GM18873 (cell line): ENCODE measurements at regions not wholly inside any gene's neighbourhood (a gene's known extent, or its start where the extent isn't known, plus 50 kb on each side); places are given as distances from the start of the nearest gene placed in this dataset.

Experiments
- ATAC-seq: cut with Tn5 transposase; IDR thresholded peaks from one replicate; pipeline ENCODE4 v1.9.1; 2021; ENCODE audit warnings: mild to moderate bottlenecking, moderate library complexity, moderate number of reproducible peaks; ENCODE audit not compliant: unreplicated experiment, low FRiP score

GRCh38 chr2:71880846-71881610, 266.6 kb downstream of the CYP26B1 start:
- ATAC-seq, result no peak

GRCh38 chr2:71880287-71880686, 267.4 kb downstream of the CYP26B1 start:
- no peak for ATAC-seq

GRCh38 chr2:71879509-71880184, 268.0 kb downstream of the CYP26B1 start:
- no peak for ATAC-seq

GRCh38 chr2:71878626-71879508, 268.8 kb downstream of the CYP26B1 start:
- no peak for ATAC-seq

GRCh38 chr2:71877636-71878035, 270.0 kb downstream of the CYP26B1 start:
- ATAC-seq, result no peak

GRCh38 chr2:71876542-71877451, 270.9 kb downstream of the CYP26B1 start:
- no peak for ATAC-seq

- no peak for ATAC-seq
Observed at GRCh38 chr2:71872466-71873051, 275.1 kb downstream of the CYP26B1 start.

GRCh38 chr2:71865391-71865965, 282.2 kb downstream of the CYP26B1 start:
- ATAC-seq, result no peak

GRCh38 chr2:71864085-71864484, 283.6 kb downstream of the CYP26B1 start:
- ATAC-seq, result no peak

- no peak for ATAC-seq
Observed at GRCh38 chr2:71863396-71863795, 284.3 kb downstream of the CYP26B1 start.

- no peak for ATAC-seq
Observed at GRCh38 chr2:71862921-71863320, 284.7 kb downstream of the CYP26B1 start.

- no peak for ATAC-seq
Observed at GRCh38 chr2:71861186-71862160, 286.2 kb downstream of the CYP26B1 start.

- ATAC-seq, result no peak
Observed at GRCh38 chr2:71860381-71860926, 287.2 kb downstream of the CYP26B1 start.

- no peak for ATAC-seq
Observed at GRCh38 chr2:71859211-71859847, 288.3 kb downstream of the CYP26B1 start.

GRCh38 chr2:71858071-71858470, 289.6 kb downstream of the CYP26B1 start:
- no peak for ATAC-seq

- no peak for ATAC-seq
Observed at GRCh38 chr2:71857636-71858035, 290.0 kb downstream of the CYP26B1 start.

- no peak for ATAC-seq
Observed at GRCh38 chr2:71856773-71857525, 290.7 kb downstream of the CYP26B1 start.
